SKM-1 treated with dmso at 0.1 percent for 144 hours (cell line): ENCODE measurements at regions not wholly inside any gene's neighbourhood (a gene's known extent, or its start where the extent isn't known, plus 50 kb on each side); places are given as distances from the start of the nearest gene placed in this dataset.

ENCODE experiments used
- DNase-seq: peaks from one replicate; lab custom pipeline; 2025; ENCODE audit not compliant: unreplicated experiment; lab: John Stamatoyannopoulos, UW

GRCh38 chr16:86104537-86105048 lies 205.6 kb downstream of the IRF8 start:
- DNase-seq: no peak

DNA sequence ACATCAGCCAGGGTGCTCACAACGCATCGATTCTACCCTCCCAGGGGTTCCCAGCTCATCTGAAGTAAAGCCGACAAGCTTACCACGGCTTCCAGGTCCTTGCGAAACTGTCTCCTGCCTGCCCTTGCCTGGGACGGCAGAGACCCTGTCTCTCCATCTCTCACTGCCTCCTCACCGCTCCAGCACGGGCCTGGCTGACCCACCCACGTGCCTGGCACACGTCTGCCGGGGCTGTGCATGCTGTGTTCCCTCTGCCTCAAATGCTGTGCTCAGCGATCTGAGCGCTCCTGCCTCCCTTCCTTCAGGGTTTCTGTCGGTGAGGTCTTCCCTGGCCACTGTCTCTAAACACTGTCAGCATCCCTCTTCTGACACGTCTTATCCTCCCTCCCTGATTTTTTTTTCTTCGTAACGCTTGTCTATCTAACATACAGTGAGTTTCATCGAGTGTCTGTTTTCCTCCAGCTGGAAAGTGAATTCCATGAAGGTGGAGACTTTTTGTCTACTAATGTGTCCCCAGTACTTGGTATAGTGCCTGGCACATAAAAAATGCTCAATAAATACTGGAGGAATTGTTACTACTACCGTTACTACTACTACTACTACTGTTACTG lies 208.4 kb downstream of the IRF8 start:
- DNase-seq: no peak

DNA sequence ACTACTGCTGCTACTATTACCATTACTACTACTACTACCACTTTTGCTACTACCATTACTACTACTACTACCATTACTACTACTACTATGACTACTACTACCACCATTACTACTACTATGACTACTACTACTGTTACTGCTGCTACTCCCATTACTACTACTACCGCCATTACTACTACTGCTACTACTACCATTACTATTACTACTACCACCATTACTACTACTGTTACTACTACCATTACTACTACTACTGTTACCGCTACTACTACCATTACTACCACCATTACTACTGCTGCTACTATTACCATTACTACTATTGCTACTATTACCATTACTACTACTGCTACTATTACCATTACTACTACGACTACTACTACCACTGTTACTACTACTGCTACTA lies 209.1 kb downstream of the IRF8 start:
- no peak for DNase-seq

DNA sequence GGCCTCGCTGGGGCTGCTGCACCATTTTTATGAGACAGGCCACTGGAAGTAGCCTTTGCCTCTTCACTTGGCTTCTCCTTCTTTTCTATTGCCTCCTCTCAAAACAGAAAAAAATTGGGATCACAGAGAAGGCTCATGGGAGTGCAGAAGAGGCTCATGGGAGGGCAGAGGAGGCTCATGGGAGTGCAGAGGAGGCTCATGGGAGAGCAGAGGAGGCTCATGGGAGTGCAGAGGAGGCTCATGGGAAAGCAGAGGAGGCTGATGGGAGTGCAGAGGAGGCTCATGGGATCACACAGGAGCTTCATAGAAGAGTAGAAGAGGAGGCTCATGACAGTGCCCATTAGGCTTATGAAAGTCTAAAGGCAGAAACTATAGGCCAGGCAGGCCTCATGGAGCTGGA lies 211.2 kb downstream of the IRF8 start:
- DNase-seq: no peak

DNA sequence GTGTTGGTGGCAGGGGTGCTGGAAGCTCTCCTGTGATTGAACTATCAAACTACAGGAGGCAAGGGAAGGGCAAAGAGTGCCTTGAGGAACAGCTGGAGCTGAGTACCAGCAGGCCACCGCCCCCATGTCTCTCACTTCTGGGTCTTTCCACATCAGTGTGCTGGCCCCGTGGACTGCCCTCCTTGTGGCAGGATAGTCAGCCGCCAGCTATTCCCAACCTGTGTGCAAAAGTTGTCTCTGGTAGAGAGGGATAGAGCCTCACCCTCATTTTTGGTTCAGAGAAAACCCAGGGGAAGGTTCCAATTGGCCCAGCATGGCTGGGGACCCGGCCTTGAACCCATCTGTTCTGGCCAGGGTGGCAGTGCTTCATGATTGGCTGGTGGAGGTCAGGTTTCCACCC lies 211.8 kb downstream of the IRF8 start:
- DNase-seq: no peak

- DNase-seq: no peak
Observed at GRCh38 chr16:86112178-86112577, 213.2 kb downstream of the IRF8 start.

DNA sequence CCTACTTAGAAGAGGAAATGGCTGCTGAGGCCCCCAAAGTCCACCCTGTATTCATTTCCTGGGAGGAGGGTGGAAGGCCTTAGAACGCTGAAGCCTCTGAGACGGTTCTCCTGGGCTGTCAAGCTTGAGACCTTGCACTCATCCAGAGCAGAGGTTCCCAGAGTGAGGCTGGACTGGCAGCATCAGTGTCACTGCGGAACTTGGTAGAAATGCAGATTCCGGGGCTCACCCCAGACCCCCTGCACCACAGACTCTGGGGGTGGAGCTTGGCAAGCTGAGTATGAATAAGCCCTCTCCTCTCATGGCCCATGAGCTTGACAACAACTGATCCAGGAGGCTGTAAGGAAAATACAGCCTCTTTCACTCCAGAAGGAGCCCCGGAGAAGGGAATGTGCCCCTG lies 218.3 kb downstream of the IRF8 start:
- DNase-seq: no peak

DNA sequence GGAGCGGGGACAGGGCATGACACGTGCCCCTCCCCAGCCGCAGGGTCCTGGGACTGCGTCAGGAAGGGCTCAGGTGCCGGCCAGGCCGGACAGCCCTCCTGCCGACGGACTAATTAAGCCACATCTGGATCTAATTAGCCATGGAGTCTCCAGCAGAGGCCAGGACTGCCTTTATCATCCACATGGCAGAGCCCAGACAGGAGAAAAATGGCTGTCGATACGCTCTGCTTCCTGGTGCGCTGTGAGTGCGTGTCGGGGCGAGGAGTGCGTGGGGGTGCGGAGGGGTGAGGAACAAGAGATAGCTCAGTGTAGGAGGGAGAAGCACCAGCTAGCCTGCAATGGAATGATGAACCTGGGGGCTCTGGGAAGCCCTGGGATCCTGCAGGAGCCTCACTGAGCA lies 218.8 kb downstream of the IRF8 start:
- DNase-seq: no peak

GRCh38 chr16:86118467-86119307 lies 219.7 kb downstream of the IRF8 start:
- DNase-seq: no peak

DNA sequence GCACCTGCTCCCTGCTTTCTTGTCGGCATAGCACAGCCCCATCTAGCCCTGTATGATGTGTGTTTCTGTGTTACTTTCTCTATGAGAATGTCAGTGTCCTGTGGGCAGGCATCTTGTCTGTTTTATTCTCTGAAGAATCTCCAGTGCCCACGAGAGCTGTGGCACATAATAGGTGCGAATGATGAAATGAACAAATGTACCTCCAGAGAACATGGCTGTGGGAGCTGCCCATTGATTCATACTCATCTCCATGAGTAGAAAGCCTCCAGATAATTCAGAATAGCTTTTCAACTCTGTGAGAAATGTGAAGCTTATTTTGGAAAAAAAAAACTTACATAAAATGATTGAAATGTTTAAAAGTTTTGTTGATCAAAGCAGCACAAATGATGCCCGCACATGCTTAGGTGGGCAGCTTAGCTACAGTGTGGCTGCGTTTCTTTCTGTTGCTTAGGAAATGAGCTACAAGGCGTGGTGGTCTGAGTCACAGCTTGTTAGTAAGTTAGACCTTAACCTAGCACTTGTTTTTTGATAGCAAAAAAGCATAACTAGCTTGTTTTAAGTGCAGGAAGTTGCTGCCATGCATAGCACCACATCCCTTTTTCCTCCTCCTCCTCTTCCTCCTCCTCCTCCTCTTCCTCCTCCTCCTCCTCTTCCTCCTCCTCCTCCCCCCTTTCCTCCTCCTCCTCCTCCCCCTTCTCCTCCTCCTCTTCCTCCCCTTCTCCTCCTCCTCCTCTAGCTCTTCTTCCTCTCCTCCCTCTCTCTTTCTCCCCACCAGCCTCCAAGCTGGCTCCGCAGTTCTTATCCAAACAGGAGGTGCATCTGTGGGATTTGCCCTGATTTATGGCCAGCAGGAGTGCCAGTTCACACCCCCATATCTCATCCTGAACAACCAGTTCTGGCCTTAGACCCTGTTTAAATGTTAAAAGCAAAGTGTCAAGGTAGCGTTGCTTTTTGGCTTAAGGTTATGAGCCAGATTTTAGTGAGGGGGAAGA lies 221.5 kb downstream of the IRF8 start:
- DNase-seq: no peak

GRCh38 chr16:86121374-86122010 lies 222.5 kb downstream of the IRF8 start:
- DNase-seq: no peak

DNA sequence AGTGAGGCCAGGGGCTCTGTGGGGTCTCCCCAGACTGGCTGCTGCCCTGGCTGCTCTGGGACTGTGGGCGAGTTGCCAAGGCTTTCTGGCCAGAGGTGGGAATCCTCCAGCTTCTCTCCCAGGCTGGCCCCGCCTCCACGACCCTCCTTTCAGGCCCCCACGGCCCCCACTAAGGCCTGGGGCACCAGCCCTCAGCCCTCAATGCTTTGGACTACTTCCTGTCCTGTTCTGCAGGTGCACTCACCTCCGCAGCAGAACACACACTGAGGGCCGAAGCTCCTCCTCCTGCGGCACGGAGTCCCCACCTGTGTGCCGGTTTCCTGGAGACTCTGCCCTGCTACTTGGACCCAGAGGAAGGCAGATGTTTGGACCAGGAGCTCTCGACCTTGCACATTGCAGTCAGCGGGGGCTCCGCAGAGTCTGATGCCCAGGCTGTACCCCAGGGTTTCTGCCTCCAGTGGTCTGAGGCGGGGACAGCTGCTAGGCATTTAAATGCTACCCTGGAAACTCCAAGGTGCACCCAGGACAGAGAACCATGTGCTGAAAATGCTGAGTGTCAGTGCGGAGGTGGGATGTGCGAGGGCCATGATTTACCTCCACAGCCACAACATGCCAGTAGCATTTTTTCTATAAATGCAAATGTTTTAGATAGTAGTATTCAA lies 223.8 kb downstream of the IRF8 start:
- DNase-seq: no peak

- DNase-seq: no peak
Observed at GRCh38 chr16:86124321-86124720, 225.4 kb downstream of the IRF8 start.

DNA sequence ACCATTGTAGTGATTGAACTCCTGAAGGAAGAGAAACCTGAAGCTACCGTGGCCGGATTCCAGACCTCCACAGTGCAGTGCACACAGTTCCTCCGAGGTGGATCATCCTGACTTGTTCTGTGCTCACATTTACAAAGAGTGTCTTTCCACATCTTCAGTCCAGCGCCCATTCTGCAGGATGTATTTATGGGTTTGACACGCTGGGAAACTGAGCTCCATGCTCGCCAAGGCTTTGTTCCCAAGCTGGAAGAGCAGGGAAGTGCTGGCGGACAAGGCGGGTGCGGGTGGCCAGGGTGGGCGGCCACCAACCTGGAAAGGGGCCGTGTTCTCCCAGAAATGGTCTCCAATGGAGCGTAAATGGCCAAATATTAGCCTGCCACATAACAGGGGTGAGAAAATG lies 227.9 kb downstream of the IRF8 start:
- no peak for DNase-seq

DNA sequence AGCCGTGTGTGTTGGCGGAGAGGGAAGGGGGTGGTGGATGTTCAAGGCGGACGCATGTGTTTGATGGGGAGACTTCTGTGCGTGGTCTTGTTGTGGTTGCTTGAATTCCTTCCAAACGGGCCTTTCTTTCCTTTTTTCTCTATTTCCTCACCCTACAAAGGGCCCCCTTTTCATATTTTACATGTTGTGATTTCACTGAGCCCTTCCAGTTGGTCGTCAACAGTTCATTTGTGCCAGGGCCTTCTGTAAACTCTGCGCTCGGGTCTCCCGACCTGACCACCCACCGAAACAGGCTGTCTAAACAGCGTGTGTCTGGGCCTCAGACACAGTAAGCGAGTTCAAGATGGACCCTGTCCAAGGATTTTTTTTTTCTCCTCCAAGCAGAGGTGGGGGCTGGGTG lies 228.4 kb downstream of the IRF8 start:
- no peak for DNase-seq

DNA sequence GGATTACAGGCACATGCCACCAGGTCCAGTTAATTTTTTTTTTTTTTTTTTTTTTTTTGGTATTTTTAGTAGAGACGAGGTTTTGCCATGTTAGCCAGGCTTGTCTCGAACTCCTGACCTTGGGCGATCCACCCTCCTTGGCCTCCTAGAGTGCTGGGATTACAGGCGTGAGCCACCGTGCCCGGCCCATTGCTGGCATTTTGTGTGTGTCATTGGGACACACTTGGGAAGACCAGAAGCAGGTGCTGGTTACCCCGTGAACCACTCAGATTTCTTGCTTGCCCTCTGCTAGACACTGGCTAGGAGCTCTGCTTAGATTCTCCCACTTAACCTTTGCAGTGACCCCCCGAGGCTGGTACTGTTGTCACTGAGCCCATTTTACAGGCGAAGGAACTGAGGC lies 229.3 kb downstream of the IRF8 start:
- DNase-seq: no peak

DNA sequence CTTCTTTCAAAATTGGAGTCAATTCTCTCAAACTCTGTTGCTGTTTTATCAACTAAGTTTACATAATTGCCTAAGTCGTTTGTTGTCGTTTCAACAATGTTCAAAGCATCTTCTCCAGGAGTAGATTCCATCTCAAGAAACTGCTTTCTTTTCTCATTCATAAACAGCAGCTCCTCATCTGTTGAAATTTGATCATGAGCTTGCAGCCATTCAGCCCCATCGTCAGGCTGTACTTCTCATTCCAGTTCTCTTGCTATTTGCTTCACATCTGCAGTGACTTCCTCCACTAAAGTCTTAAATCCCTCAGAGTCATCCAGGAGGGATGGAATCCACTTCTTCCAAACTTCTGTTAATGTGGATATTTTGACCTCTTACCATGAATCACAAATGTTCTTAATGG lies 230.6 kb downstream of the IRF8 start:
- no peak for DNase-seq

- no peak for DNase-seq
Observed at GRCh38 chr16:86133377-86133776, 234.4 kb downstream of the IRF8 start.

- peak; percentile 11 for DNase-seq
Observed at GRCh38 chr16:86133847-86134375, 234.9 kb downstream of the IRF8 start.

GRCh38 chr16:86134802-86135461 lies 236.0 kb downstream of the IRF8 start:
- no peak for DNase-seq
